GM13977 (cell line): ENCODE measurements at regions not wholly inside any gene's neighbourhood (a gene's known extent, or its start where the extent isn't known, plus 50 kb on each side); places are given as distances from the start of the nearest gene placed in this dataset.
"Not testable (repeated sequence)": the region's sequence is repeated elsewhere in the genome, so short reads cannot be mapped to it uniquely, and the experiment has no call there.

Experiments
- DNase-seq: peaks from one replicate; pipeline ENCODE4 v3.0.0; 2012; ENCODE audit warnings: low spot score
- CTCF ChIP-seq: IDR thresholded peaks from 2 replicates; pipeline ENCODE4 v1.5.1; 2012; ENCODE audit warnings: mild to moderate bottlenecking, control low read depth; ENCODE audit not compliant: insufficient read depth; ENCODE audit errors: extremely low read depth, missing control alignments
- in situ Hi-C: fragments of 300-500 bp; cut with MboI; formaldehyde crosslinking; loops from one replicate; pipeline ENCODE4 v1.12.0; 2022; ENCODE audit warnings: low sequenced_read_pairs, low pct_unique_long_range_greater_than_20kb, mixed read lengths, inconsistent platforms; ENCODE audit not compliant: unreplicated experiment

- no peak for DNase-seq
- TF ChIP-seq CTCF: no peak
- in situ Hi-C loops: no loop called here
Observed at GRCh38 chr10:64419461-64419860, 898.3 kb downstream of the REEP3 start.

- TF ChIP-seq CTCF: no peak
- in situ Hi-C loops: no loop called here
- DNase-seq: no peak
Observed at GRCh38 chr10:64426745-64427144, 905.5 kb downstream of the REEP3 start.

GRCh38 chr10:64430690-64431323 lies 909.6 kb downstream of the REEP3 start:
- in situ Hi-C loops: no loop called here

GRCh38 chr10:64441872-64442271 lies 920.7 kb downstream of the REEP3 start:
- in situ Hi-C loops, DNase-seq: not testable (repeated sequence)

More at GRCh38 chr10:64430690-64431323, 909.6 kb downstream of the REEP3 start:
- no peak for DNase-seq
- TF ChIP-seq CTCF: peak; percentile 36

GRCh38 chr10:64444163-64444562 lies 923.0 kb downstream of the REEP3 start:
- no peak for DNase-seq
- in situ Hi-C loops: no loop called here

GRCh38 chr10:64444564-64444963 lies 923.4 kb downstream of the REEP3 start:
- in situ Hi-C loops: no loop called here
- no peak for DNase-seq
- no peak for TF ChIP-seq CTCF

More at GRCh38 chr10:64444163-64444562, 923.0 kb downstream of the REEP3 start:
- no peak for TF ChIP-seq CTCF

DNA sequence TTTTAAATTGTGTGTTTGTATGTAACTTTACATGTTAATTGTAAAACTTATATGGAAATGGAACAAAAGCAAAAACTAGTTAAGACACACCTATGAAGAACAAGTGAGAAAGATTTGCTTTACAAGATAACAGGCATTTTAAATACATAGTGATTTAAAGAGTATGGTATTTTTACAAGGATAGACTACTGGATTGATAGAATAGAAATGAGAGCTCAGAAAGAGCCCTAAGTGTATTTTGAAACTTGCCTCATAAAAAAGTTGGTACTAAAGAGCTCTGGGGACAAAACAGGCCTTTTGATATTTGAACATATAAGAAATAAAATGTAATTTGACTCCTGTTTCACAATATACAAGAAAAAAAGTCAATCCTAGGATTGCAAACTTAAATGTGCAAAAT lies 928.4 kb downstream of the REEP3 start:
- no peak for TF ChIP-seq CTCF
- no peak for DNase-seq
- in situ Hi-C loops: no loop called here
